ENCODE measurements at regions not wholly inside any gene's neighbourhood (a gene's known extent, or its start where the extent isn't known, plus 50 kb on each side); places are given as distances from the start of the nearest gene placed in this dataset.
A peak's percentile ranks its signal among the peaks of the same experiment; 100 is the strongest.

DNA sequence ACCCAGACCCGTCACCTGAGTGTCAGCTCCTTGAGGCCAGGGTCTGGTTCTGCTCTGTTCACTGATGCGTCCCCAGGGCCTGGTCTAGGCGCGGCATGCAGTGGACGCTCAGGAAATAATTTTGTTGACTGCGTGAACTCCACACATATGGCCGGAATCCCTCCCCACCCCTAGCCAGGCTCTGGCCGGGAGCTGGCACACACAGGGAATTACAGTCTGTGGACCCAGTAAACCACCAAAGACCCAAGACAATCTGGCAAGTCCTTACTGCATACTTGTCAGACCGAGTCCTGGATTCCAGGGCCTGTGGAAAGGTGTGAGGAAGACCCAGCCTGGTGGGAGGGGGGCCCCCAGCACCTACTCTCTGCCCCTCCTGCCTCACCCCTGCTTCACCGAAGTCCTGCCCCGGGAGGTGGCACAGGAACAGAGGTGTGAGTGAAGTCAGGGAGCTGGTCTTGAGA is 113.0 kb upstream of the IER5L start:
- Histone ChIP-seq H3K36me3 (no peaks in the 10 kb centered on the region), H3K4me3 (no peak overlapping the region), H3K9me3 (no peaks in the 10 kb centered on the region), H3K4me1 (no peaks in the 10 kb centered on the region), H3K27me3 (no peaks in the 10 kb centered on the region), H3K27ac (no peak overlapping the region)
- DNase-seq (peak in 2 of 3 donors; percentile 9 to 27), ATAC-seq (no peak)
- WGBS (ENCODE audit: insufficient coverage, low coverage, low lambda C conversion rate, missing lambda C conversion rate), result 82% methylated on average over 4 of the region's 11 CpGs
- intact Hi-C loops (cut with DNase I), result no loop called here
- TF ChIP-seq, protein P1, sequence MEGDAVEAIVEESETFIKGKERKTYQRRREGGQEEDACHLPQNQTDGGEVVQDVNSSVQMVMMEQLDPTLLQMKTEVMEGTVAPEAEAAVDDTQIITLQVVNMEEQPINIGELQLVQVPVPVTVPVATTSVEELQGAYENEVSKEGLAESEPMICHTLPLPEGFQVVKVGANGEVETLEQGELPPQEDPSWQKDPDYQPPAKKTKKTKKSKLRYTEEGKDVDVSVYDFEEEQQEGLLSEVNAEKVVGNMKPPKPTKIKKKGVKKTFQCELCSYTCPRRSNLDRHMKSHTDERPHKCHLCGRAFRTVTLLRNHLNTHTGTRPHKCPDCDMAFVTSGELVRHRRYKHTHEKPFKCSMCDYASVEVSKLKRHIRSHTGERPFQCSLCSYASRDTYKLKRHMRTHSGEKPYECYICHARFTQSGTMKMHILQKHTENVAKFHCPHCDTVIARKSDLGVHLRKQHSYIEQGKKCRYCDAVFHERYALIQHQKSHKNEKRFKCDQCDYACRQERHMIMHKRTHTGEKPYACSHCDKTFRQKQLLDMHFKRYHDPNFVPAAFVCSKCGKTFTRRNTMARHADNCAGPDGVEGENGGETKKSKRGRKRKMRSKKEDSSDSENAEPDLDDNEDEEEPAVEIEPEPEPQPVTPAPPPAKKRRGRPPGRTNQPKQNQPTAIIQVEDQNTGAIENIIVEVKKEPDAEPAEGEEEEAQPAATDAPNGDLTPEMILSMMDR (IDR thresholded peaks at IDR 0.05), result no peak
- no peak for TF ChIP-seq POLR2A (IDR thresholded peaks at IDR 0.05)

DNA sequence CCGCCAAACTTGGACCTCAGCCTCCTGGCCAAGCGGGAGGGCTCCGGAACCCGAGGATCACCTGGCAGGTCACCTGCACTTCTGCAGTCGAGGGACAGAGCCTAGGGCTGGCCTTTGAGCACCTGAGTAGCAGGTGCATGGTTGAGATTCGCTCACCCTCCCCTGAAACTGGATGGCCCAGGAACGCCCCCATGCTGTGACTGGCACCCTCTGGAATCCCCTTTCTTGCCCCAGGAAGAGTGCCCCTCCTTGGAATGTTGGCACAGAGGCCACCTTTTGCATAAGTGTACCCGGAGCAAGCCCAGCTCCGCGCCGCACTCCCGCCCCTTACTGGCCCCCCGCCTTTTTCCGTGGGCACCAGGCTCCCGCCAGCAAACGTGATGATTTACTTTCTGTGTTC is 112.5 kb upstream of the IER5L start:
- H3K4me1 ChIP-seq, result no peaks in the 10 kb centered on the region
- no peaks in the 10 kb centered on the region for H3K36me3 ChIP-seq
- no peaks in the 10 kb centered on the region for H3K27me3 ChIP-seq
- H3K4me3 ChIP-seq, result no peak overlapping the region
- WGBS (ENCODE audit: insufficient coverage, low coverage, low lambda C conversion rate, missing lambda C conversion rate), result 80% methylated on average over 11 of the region's 16 CpGs
- no peaks in the 10 kb centered on the region for H3K9me3 ChIP-seq
- no peak overlapping the region for H3K27ac ChIP-seq
- ATAC-seq, result peak in 1 of 4 donors; percentile 25
- TF ChIP-seq, protein P1 (IDR thresholded peaks at IDR 0.05), result no peak
- no peak for TF ChIP-seq POLR2A (IDR thresholded peaks at IDR 0.05)
- DNase-seq, result peak; percentile 5 to 29 (median 22)
- intact Hi-C loops (cut with DNase I), result no loop called here

DNA sequence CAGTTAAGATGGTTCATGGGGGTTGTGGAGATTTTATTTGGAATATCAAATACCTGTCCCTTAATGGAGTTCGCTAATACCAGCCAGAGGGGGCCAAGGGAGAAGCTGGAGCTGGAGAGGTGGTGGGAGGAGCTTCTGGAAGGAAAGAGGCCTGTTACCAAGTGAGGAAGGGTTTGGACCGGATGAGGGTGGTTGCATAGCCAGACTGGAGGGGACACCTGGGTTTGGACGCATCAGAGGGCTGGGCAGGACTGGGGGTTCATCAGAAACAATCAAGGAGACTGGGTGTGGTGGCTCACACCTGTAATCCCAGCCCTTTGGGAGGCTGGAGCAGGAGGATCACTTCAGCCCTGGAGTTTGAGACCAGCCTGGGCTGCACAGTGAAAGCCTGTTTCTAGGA is 111.8 kb upstream of the IER5L start:
- H3K27me3 ChIP-seq, result no peaks in the 10 kb centered on the region
- no peak for TF ChIP-seq POLR2A (IDR thresholded peaks at IDR 0.05)
- TF ChIP-seq, protein P1 (IDR thresholded peaks at IDR 0.05), result no peak
- peak in 2 of 3 donors; percentile 17 to 24 for DNase-seq
- H3K4me1 ChIP-seq, result no peaks in the 10 kb centered on the region
- H3K36me3 ChIP-seq, result no peaks in the 10 kb centered on the region
- 62% methylated on average over 3 of the region's 3 CpGs for WGBS (ENCODE audit: insufficient coverage, low coverage, low lambda C conversion rate, missing lambda C conversion rate)
- H3K27ac ChIP-seq, result no peak overlapping the region
- no peak overlapping the region for H3K4me3 ChIP-seq
- intact Hi-C loops (cut with DNase I), result no loop called here
- ATAC-seq, result no peak
- H3K9me3 ChIP-seq, result no peaks in the 10 kb centered on the region

DNA sequence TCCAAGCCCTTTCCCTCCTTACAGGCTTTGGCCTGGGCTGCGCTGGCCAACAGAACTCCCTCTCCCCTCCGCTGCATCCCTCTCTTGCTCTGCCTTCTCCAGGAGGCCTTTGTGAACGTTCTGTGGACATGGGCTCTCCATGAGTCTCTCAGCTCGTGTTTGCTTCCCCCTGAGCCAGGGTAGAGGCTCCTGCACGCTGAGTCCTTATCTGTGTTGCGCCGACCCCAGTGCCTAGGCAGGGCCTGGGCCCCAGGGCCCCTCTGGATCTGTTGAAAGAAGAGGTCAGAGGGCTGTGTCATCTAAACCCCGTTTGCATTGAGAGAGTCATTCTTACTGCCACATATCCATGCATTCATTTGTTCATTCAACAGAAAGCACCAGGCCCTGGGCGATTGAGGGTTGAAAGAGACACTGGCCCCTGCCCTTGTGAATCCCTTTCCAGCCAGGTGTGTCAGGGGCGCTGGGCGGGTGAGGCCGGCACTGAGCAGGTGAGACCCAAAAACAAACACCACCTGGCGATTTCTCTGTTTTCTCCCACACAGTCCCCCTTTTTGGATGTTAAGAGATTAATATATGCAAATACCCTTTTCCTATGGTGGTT is 111.2 kb upstream of the IER5L start:
- Histone ChIP-seq H3K27ac (no peak overlapping the region), H3K27me3 (no peaks in the 10 kb centered on the region), H3K36me3 (no peaks in the 10 kb centered on the region), H3K9me3 (no peaks in the 10 kb centered on the region), H3K4me3 (no peak overlapping the region), H3K4me1 (no peaks in the 10 kb centered on the region)
- 69% methylated on average over 9 of the region's 13 CpGs for WGBS (ENCODE audit: insufficient coverage, low coverage, low lambda C conversion rate, missing lambda C conversion rate)
- no peak for TF ChIP-seq POLR2A (IDR thresholded peaks at IDR 0.05)
- TF ChIP-seq, protein P1 (IDR thresholded peaks at IDR 0.05), result no peak
- DNase-seq (peak in 2 of 3 donors; percentile 35 to 42), ATAC-seq (no peak)
- intact Hi-C loops (cut with DNase I), result no loop called here
